HT1080 (cell line): ENCODE measurements at regions not wholly inside any gene's neighbourhood (a gene's known extent, or its start where the extent isn't known, plus 50 kb on each side); places are given as distances from the start of the nearest gene placed in this dataset.
"Not testable (repeated sequence)": the region's sequence is repeated elsewhere in the genome, so short reads cannot be mapped to it uniquely, and the experiment has no call there.

Experiments used
- DNase-seq: peaks from one replicate; pipeline ENCODE4 v3.0.0-alpha.2; 2015; ENCODE audit warnings: low read depth

DNA sequence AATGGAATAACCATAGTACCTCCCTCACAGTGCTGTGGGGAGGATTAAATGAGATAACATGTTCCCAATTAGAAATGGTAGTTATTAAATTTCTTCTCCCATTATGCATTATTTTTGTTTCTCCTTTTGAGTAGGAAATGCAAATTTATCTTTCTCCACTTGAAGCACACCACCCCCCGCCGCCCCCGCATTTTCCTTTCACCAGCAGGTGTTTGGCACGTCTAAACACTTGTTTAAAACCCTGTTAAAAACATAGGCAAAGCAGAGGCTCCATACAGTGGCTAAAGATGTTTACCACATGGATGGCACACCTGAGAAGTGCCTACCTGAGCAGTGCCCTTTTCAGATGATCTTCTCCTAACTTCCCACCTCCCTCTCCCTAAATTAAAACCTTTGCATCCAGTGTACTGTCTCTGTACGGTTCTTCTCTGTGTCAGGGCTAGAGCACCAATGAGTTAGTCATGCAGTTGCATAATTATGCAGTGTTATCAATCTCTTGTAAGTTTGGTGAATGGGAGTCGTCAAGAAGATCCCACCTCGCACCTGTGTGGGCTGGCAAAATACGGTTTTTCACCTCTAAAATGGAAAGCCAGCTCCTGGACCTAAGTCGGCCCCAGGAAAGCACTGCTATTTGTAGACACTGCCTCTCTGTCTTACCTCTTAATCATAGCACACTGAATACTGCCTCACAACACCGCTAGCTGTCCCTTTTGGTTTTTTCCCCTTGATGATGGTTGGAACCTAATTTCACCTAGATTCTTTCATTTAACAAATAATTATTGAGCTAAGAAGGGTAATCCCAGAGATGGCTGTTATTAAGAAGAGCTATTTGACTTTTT is 122.0 kb downstream of the CT47B1 start:
- DNase-seq: no peak

- DNase-seq: no peak
Observed at GRCh38 chrX:120752431-120753082, 122.7 kb upstream of the C1GALT1C1 start.

- no peak for DNase-seq
Observed at GRCh38 chrX:120751683-120752082, 121.8 kb upstream of the C1GALT1C1 start.

GRCh38 chrX:120750381-120750780 is 120.5 kb upstream of the C1GALT1C1 start:
- no peak for DNase-seq

DNA sequence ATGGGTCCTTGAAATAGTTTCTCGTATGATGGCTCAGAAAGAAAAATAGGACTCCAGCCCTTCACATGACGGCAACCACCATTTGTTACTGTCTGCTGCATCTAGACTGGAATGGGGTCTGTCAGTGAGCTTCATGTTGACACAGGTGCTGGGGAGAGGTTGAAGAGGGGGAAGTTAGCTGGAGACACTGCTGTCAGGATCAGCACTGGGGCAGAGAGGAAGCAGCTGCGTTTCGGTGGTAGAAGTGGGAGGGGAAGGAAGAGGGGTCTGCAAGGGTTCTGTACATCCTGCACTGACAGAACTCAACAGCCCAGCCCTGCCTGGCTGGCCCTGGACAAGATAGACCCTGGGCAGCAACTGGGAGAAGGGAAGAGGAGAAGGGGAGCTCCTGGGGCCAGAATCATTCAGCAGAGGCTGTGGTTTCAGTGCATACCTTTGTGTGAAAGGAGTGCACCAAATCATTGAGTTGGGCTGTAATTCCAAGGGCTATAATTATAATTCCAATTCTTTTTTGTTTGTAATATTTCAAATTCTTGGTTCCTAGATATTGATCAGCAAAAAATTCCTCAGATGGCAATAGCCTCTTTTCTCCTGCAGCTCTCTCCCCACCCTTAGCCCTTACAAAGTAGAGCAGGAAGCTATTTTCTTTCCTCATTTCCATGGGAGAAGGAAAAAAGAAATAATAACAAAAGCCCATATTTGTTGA is 119.4 kb upstream of the C1GALT1C1 start:
- no peak for DNase-seq

DNA sequence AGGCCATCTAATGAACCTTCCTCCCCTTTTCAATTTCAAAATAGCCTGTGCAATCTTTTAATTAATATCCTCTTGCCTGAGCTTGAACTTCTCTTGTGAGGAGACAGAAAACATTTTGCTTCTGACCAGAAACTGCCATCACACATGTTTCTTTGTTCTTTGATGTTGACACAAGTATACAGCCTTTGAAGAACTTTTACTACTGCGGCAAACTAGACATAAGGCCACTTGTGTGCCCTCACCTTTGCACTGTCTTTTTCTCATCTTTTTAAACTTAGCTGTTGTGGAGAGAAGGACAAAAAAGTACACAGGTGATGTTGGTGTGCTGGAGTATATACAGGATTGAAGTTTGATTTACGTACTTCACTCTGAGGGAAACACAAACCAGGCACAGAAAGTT is 116.3 kb upstream of the C1GALT1C1 start:
- no peak for DNase-seq

DNA sequence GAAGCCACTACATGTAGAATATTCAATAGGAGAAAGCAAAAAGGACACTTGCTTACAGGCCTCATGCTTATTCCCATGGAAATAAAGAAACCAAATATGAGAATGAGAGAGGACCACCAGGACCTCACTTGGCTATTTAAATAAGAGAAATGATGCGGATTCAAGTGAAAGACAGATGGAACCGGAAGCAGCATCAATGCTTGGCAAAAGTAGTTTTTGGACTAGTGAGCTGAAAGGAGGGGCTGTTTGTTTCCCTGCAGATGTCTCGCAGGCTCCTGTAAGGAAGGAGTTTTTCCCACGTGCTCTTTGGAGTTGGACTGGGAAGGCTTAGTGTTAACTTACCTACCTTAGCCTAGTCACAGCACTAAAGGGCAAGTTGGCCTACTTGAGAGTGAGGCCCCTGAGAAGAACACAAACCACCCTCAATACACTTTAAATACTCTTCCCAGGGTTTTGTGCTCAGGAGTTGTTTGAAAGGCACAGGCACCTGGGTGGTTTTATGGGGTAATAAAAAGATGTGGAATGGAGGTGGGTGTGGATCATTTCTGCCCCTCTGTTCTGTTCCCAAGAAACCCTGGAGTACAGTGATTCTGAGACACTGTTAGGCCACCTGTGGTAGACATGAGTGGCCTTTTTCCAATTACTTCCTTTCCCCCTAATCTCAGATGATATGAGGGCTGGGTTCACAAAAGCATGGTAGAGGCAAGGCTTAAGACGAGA is 113.3 kb upstream of the C1GALT1C1 start:
- DNase-seq: no peak

- DNase-seq: no peak
Observed at GRCh38 chrX:120741452-120741851, 111.6 kb upstream of the C1GALT1C1 start.

- DNase-seq: no peak
Observed at GRCh38 chrX:120740072-120740471, 110.2 kb upstream of the C1GALT1C1 start.

DNA sequence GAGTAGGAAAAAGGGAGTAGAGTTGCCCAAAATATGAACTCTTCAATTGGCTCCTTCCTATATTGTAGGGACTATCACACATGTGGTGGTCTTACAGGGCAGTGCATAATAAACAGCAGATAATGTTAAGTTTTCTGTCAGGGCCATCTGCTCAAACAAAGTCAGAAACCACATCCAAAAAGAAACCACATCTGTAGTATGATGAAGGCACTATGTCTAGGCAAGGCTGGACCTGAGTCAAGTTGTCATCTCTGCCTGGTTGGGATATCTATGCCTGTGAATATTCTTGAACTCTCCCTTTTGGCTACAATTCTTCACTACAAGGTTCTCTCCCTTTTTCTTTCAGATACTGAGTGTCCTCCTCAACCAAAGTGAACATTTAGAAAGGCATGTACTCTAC is 109.4 kb upstream of the C1GALT1C1 start:
- DNase-seq: no peak

GRCh38 chrX:120736989-120737388 is 107.1 kb upstream of the C1GALT1C1 start:
- DNase-seq: peak; percentile 86

DNA sequence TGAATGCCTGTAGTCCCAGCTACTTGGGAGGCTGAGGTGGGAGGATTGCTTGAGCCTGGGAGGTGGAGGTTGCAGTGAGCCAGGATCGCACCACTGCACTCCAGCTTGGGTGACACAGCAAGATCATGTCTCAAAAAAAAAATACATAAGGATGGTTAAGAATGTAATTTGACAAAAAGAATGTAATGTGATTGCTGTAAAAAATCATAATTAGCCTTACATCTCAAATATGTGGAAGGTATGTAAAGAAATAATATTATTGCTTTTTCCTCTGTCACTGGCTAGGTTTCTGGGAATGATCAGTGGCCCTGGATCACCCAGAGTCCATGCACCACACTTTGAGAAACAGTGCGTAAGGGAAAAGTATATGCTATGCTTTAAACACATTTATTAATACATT is 106.1 kb upstream of the C1GALT1C1 start:
- DNase-seq: no peak

GRCh38 chrX:120732879-120733278 is 103.0 kb upstream of the C1GALT1C1 start:
- DNase-seq: no peak

DNA sequence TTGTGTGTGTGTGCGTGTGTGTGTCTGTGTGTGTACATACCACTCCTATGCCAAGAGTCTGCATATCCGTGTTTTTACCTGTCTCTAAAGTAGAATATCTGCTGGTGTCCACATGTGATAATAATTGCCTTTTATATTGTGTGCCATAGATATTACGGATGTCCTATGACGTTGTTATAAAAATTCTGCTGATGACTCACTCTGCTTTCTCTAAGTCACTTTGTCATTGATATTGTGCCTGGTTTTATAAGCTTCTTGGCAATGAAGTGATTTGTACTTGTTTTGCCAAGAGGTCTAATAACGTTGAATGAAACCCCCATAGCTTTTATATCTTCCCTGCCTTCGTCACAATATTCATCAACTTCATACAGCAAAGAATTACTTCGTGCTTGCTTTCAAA is 102.6 kb upstream of the C1GALT1C1 start:
- DNase-seq: no peak

GRCh38 chrX:120731386-120731785 is 101.5 kb upstream of the C1GALT1C1 start:
- DNase-seq: no peak

DNA sequence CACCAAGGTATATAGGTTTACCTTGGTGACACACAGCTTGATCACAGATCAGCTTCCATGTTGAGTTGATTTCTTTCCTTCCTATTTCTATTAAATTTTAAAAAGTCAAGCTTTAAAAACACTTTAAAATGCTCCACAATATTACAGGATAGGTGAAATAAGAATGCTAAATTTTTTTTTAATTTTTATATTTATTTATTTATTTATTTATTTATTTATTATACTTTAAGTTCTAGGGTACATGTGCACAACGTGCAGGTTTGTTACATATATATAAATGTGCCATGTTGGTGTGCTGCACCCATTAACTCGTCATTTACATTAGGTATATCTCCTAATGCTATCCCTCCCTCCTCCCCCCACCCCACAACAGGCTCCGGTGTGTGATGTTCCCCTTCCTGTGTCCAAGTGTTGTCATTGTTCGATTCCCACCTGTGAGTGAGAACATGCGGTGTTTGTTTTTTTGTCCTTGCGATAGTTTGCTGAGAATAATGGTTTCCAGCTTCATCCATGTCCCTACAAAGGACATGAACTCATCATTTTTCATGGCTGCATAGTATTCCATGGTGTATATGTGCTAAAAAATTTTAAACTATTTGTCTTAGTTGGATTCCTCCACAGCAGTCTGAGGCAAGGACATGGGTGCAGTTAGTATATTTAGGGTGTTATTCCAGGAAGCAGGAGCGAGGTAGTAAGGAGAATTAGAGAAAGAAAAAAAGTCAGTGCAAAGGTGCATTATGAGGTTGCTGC is 99.8 kb upstream of the C1GALT1C1 start:
- DNase-seq: not testable (repeated sequence)

- DNase-seq: no peak
Observed at GRCh38 chrX:120727911-120728310, 98.1 kb upstream of the C1GALT1C1 start.

GRCh38 chrX:120727452-120727851 is 97.6 kb upstream of the C1GALT1C1 start:
- no peak for DNase-seq

GRCh38 chrX:120726294-120726693 is 96.4 kb upstream of the C1GALT1C1 start:
- no peak for DNase-seq

DNA sequence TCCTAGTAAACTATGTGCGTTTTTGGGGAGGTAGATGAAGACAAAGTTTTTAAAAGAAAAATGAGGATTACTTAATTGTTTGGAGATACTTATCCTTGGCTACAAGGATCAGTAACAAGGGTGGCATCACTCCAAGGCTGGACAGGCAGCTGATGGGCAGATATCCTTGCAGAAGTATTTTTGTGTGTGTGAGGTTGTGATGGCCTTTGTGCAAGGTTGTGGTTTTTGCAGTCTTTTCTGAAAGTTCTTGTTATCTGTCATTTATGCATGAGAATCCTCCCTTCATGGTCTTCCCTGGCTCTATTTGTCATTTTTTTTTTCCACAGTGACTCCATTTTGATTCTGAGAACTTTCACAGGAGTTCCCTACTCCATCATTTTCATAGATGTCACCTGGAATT is 96.0 kb upstream of the C1GALT1C1 start:
- DNase-seq: no peak

DNA sequence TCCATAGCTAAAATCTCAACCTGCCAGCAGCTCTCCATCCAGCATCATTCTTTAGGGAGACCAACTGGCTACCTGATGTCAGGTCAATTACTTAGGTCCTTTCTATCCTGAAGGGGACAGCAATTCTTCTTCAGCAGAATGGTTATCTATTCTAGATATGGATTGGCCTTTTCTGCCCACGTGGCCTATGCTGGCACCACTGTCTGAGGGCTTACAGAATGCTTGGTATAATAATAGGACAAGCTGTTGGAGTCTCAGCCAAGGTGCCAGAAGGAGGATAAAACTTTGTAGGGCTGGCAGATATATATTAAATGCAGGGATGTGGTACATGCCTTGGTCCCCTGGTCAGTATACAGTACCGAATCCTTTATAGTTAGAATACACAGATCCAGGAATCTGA is 89.8 kb upstream of the C1GALT1C1 start:
- no peak for DNase-seq
